ENCODE measurements at regions not wholly inside any gene's neighbourhood (a gene's known extent, or its start where the extent isn't known, plus 50 kb on each side); places are given as distances from the start of the nearest gene placed in this dataset.

- no peaks in the 10 kb centered on the region for H3K36me3 ChIP-seq (ENCODE audit: low read depth)
- H3K4me3 ChIP-seq (ENCODE audit: severe bottlenecking): no peak overlapping the region
- no peak overlapping the region for H3K27ac ChIP-seq (ENCODE audit: poor library complexity, severe bottlenecking)
- DNase-seq (ENCODE audit: low spot score) (no peak), ATAC-seq (ENCODE audit: low read depth) (no peak)
- TF ChIP-seq CTCF (IDR thresholded peaks at IDR 0.05; ENCODE audit: poor library complexity, severe bottlenecking): no peak
- H3K4me1 ChIP-seq (ENCODE audit: insufficient read depth, poor library complexity, severe bottlenecking): no peaks in the 10 kb centered on the region
- H3K27me3 ChIP-seq (ENCODE audit: insufficient read depth, poor library complexity, severe bottlenecking): no peaks in the 10 kb centered on the region
- H3K9me3 ChIP-seq (ENCODE audit: severe bottlenecking): no peaks in the 10 kb centered on the region
These were observed 205.3 kb upstream of the CDH20 start for GRCh38 chr18:61127714-61128467.

- H3K27me3 ChIP-seq (ENCODE audit: insufficient read depth, poor library complexity, severe bottlenecking): no peaks in the 10 kb centered on the region
- H3K4me3 ChIP-seq (ENCODE audit: severe bottlenecking): no peak overlapping the region
- no peak overlapping the region for H3K27ac ChIP-seq (ENCODE audit: poor library complexity, severe bottlenecking)
- ATAC-seq (ENCODE audit: low read depth) (no peak), DNase-seq (ENCODE audit: low spot score) (no peak)
- no peak for TF ChIP-seq CTCF (IDR thresholded peaks at IDR 0.05; ENCODE audit: poor library complexity, severe bottlenecking)
- no peaks in the 10 kb centered on the region for H3K4me1 ChIP-seq (ENCODE audit: insufficient read depth, poor library complexity, severe bottlenecking)
- H3K36me3 ChIP-seq (ENCODE audit: low read depth): no peaks in the 10 kb centered on the region
- no peaks in the 10 kb centered on the region for H3K9me3 ChIP-seq (ENCODE audit: severe bottlenecking)
These were observed 204.2 kb upstream of the CDH20 start for GRCh38 chr18:61129001-61129400.

- no peaks in the 10 kb centered on the region for H3K4me1 ChIP-seq (ENCODE audit: insufficient read depth, poor library complexity, severe bottlenecking)
- no peaks in the 10 kb centered on the region for H3K9me3 ChIP-seq (ENCODE audit: severe bottlenecking)
- no peak for ATAC-seq (ENCODE audit: low read depth)
- H3K27me3 ChIP-seq (ENCODE audit: insufficient read depth, poor library complexity, severe bottlenecking): no peaks in the 10 kb centered on the region
- TF ChIP-seq CTCF (IDR thresholded peaks at IDR 0.05; ENCODE audit: poor library complexity, severe bottlenecking): no peak
- H3K36me3 ChIP-seq (ENCODE audit: low read depth): no peaks in the 10 kb centered on the region
- H3K27ac ChIP-seq (ENCODE audit: poor library complexity, severe bottlenecking): no peak overlapping the region
- no peak overlapping the region for H3K4me3 ChIP-seq (ENCODE audit: severe bottlenecking)
- no peak for DNase-seq (ENCODE audit: low spot score)
These were observed 201.2 kb upstream of the CDH20 start for GRCh38 chr18:61132031-61132430.

GRCh38 chr18:61133783-61134182 lies 199.4 kb upstream of the CDH20 start:
- TF ChIP-seq CTCF (IDR thresholded peaks at IDR 0.05; ENCODE audit: poor library complexity, severe bottlenecking): no peak
- H3K27me3 ChIP-seq (ENCODE audit: insufficient read depth, poor library complexity, severe bottlenecking): no peaks in the 10 kb centered on the region
- no peak overlapping the region for H3K4me3 ChIP-seq (ENCODE audit: severe bottlenecking)
- no peaks in the 10 kb centered on the region for H3K9me3 ChIP-seq (ENCODE audit: severe bottlenecking)
- no peak overlapping the region for H3K27ac ChIP-seq (ENCODE audit: poor library complexity, severe bottlenecking)
- ATAC-seq (ENCODE audit: low read depth): no peak
- no peaks in the 10 kb centered on the region for H3K4me1 ChIP-seq (ENCODE audit: insufficient read depth, poor library complexity, severe bottlenecking)
- no peaks in the 10 kb centered on the region for H3K36me3 ChIP-seq (ENCODE audit: low read depth)
- no peak for DNase-seq (ENCODE audit: low spot score)

- H3K36me3 ChIP-seq (ENCODE audit: low read depth): no peaks in the 10 kb centered on the region
- TF ChIP-seq CTCF (IDR thresholded peaks at IDR 0.05; ENCODE audit: poor library complexity, severe bottlenecking): no peak
- no peaks in the 10 kb centered on the region for H3K27me3 ChIP-seq (ENCODE audit: insufficient read depth, poor library complexity, severe bottlenecking)
- no peak overlapping the region for H3K4me3 ChIP-seq (ENCODE audit: severe bottlenecking)
- no peak overlapping the region for H3K27ac ChIP-seq (ENCODE audit: poor library complexity, severe bottlenecking)
- ATAC-seq (ENCODE audit: low read depth) (no peak), DNase-seq (ENCODE audit: low spot score) (no peak)
- H3K4me1 ChIP-seq (ENCODE audit: insufficient read depth, poor library complexity, severe bottlenecking): no peaks in the 10 kb centered on the region
- no peaks in the 10 kb centered on the region for H3K9me3 ChIP-seq (ENCODE audit: severe bottlenecking)
These were observed 196.4 kb upstream of the CDH20 start for GRCh38 chr18:61136711-61137251.
